Tibial nerve (tissue), 4 donors: ENCODE measurements at regions not wholly inside any gene's neighbourhood (a gene's known extent, or its start where the extent isn't known, plus 50 kb on each side); places are given as distances from the start of the nearest gene placed in this dataset.

Experiments
- EP300 ChIP-seq, 2 donors: sonication (generic); formaldehyde crosslinking; IDR thresholded peaks; one replicate each; pipeline ENCODE4 v1.6.1; 2017; ENCODE audit warnings: antibody characterized with exemption in 2 of 2, mild to moderate bottlenecking in 1 of 2
- TF ChIP-seq, protein P1 (sequence below), 5 experiments: fragments of 200-600 bp in 3 of 5; fragments of 450-650 bp in 2 of 5; sonication (generic) in 3 of 5; IDR thresholded peaks; one replicate each; pipeline ENCODE4 v1.5.1; 2016 to 2019; ENCODE audit warnings: antibody characterized with exemption in 5 of 5, mild to moderate bottlenecking in 3 of 5, moderate library complexity in 2 of 5

DNA sequence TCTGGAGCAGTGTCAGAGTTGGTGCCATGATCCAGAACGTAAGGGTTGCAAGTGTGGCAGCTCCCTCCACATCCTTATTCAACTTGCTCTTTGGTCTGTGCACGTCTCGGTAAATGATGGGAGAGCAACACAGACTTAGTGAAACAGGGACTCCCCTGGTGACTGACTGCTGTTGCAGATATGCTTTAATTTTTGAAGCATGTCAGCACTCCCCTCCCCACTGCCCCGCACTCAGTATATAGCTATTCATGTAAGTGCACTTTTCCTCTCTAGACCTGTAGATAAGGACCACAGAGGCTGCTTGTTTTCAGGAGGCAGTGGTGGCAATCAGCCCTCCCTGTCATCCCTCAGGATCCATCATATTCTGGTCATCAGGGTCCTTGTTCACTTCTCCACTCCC is 470.9 kb downstream of the IRS2 start:
- TF ChIP-seq, protein P1, sequence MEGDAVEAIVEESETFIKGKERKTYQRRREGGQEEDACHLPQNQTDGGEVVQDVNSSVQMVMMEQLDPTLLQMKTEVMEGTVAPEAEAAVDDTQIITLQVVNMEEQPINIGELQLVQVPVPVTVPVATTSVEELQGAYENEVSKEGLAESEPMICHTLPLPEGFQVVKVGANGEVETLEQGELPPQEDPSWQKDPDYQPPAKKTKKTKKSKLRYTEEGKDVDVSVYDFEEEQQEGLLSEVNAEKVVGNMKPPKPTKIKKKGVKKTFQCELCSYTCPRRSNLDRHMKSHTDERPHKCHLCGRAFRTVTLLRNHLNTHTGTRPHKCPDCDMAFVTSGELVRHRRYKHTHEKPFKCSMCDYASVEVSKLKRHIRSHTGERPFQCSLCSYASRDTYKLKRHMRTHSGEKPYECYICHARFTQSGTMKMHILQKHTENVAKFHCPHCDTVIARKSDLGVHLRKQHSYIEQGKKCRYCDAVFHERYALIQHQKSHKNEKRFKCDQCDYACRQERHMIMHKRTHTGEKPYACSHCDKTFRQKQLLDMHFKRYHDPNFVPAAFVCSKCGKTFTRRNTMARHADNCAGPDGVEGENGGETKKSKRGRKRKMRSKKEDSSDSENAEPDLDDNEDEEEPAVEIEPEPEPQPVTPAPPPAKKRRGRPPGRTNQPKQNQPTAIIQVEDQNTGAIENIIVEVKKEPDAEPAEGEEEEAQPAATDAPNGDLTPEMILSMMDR (IDR thresholded peaks at IDR 0.05), result no peak
- TF ChIP-seq EP300 (IDR thresholded peaks at IDR 0.05), result no peak
